Smooth muscle cell (in vitro differentiated cells): ENCODE measurements at regions not wholly inside any gene's neighbourhood (a gene's known extent, or its start where the extent isn't known, plus 50 kb on each side); places are given as distances from the start of the nearest gene placed in this dataset.

Experiments used
- DNase-seq: peaks from one replicate; lab custom pipeline; 2025; ENCODE audit not compliant: unreplicated experiment; lab: John Stamatoyannopoulos, UW
- H2AFZ ChIP-seq: fragments of 200-600 bp; sonication (generic); 2 replicates; pipeline ENCODE4 v1.6.0; 2016; ENCODE audit warnings: antibody characterized with exemption, low read depth, mild to moderate bottlenecking
- H3F3A ChIP-seq: fragments of 200-600 bp; sonication (generic); 2 replicates; pipeline ENCODE4 v1.6.0; 2017; ENCODE audit warnings: antibody characterized with exemption, low read depth
- H3K27ac ChIP-seq: fragments of 200-600 bp; sonication (generic); 2 replicates; pipeline ENCODE4 v1.5.1; 2016; ENCODE audit warnings: low read depth, mild to moderate bottlenecking
- H3K27me3 ChIP-seq: fragments of 200-600 bp; sonication (generic); 2 replicates; pipeline ENCODE4 v1.6.1; 2016; ENCODE audit warnings: low read depth, mild to moderate bottlenecking
- H3K36me3 ChIP-seq: fragments of 200-600 bp; sonication (generic); 2 replicates; pipeline ENCODE4 v1.5.1; 2016; ENCODE audit warnings: low read depth
- H3K4me1 ChIP-seq: fragments of 200-600 bp; sonication (generic); 2 replicates; pipeline ENCODE4 v1.5.1; 2016; ENCODE audit warnings: low read depth
- H3K4me2 ChIP-seq: fragments of 200-600 bp; sonication (generic); 2 replicates; pipeline ENCODE4 v1.6.0; 2016; ENCODE audit warnings: mild to moderate bottlenecking
- H3K4me3 ChIP-seq: fragments of 200-600 bp; sonication (generic); 2 replicates; pipeline ENCODE4 v1.5.1; 2016; ENCODE audit warnings: mild to moderate bottlenecking
- H3K79me2 ChIP-seq: fragments of 200-600 bp; sonication (generic); 2 replicates; pipeline ENCODE4 v1.6.0; 2016; ENCODE audit warnings: low read depth, mild to moderate bottlenecking
- H3K9ac ChIP-seq: fragments of 200-600 bp; sonication (generic); 2 replicates; pipeline ENCODE4 v1.6.0; 2016; ENCODE audit warnings: low read depth
- H3K9me3 ChIP-seq: fragments of 200-600 bp; sonication (generic); replicated peaks from 2 replicates; pipeline ENCODE4 v1.5.1; 2016; ENCODE audit warnings: low read depth
- H4K20me1 ChIP-seq: fragments of 200-600 bp; sonication (generic); 2 replicates; pipeline ENCODE4 v1.6.0; 2016; ENCODE audit warnings: low read depth
- WGBS: methylation state at CpG from one replicate; pipeline ENCODE4 v1.1.7; 2016; ENCODE audit warnings: low lambda C conversion rate; 5-methylcytosine and 5-hydroxymethylcytosine counted together
- TF ChIP-seq, protein P1 (sequence below): fragments of 200-600 bp; sonication (generic); IDR thresholded peaks from 2 replicates; pipeline ENCODE4 v1.5.1; 2017; ENCODE audit warnings: borderline replicate concordance, mild to moderate bottlenecking, antibody characterized with exemption; ENCODE audit not compliant: insufficient read depth, poor library complexity, severe bottlenecking

- 97% methylated on average over 1 of the region's 1 CpG for WGBS
- Histone ChIP-seq H3K27me3 (no peaks in the 10 kb centered on the region), H3K9ac (no peak overlapping the region), H3K36me3 (no peaks in the 10 kb centered on the region), H3K9me3 (no peaks in the 10 kb centered on the region), H3K4me2 (no peak overlapping the region), H3K4me1 (peaks cover 6% of the 10 kb centered on the region), H3K79me2 (no peaks in the 10 kb centered on the region), H3F3A (no peaks in the 10 kb centered on the region), H4K20me1 (no peaks in the 10 kb centered on the region), H3K4me3 (no peak overlapping the region), H3K27ac (no peak overlapping the region), H2AFZ (no peak overlapping the region)
- no peak for DNase-seq
- TF ChIP-seq, protein P1, sequence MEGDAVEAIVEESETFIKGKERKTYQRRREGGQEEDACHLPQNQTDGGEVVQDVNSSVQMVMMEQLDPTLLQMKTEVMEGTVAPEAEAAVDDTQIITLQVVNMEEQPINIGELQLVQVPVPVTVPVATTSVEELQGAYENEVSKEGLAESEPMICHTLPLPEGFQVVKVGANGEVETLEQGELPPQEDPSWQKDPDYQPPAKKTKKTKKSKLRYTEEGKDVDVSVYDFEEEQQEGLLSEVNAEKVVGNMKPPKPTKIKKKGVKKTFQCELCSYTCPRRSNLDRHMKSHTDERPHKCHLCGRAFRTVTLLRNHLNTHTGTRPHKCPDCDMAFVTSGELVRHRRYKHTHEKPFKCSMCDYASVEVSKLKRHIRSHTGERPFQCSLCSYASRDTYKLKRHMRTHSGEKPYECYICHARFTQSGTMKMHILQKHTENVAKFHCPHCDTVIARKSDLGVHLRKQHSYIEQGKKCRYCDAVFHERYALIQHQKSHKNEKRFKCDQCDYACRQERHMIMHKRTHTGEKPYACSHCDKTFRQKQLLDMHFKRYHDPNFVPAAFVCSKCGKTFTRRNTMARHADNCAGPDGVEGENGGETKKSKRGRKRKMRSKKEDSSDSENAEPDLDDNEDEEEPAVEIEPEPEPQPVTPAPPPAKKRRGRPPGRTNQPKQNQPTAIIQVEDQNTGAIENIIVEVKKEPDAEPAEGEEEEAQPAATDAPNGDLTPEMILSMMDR = no peak
Observed at GRCh38 chr6:91486200-91486599, 899.3 kb upstream of the MAP3K7 start.

DNA sequence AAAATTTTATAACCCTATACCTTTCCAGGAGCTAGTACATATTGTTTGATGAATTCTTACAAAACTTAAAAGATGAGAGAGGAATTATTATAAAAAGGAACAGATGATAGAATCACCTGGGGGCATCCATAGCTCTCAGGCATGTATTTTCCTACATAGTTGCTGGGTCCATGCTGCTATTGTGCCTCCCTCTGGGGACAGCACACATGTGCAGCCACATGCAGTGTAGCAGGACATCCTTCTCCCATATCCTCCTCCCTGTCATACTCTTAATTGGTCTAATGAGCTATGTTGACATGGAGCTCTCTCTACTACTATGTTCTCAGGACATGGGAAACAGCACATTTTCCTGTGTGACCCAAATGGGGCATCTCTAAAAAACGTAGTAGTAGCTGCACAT, 898.2 kb upstream of the MAP3K7 start:
- H4K20me1 ChIP-seq = no peaks in the 10 kb centered on the region
- H3K36me3 ChIP-seq = no peaks in the 10 kb centered on the region
- H3K79me2 ChIP-seq = no peaks in the 10 kb centered on the region
- no peak overlapping the region for H3K27ac ChIP-seq
- no peak overlapping the region for H3K4me3 ChIP-seq
- no peaks in the 10 kb centered on the region for H3F3A ChIP-seq
- no peak overlapping the region for H3K9ac ChIP-seq
- TF ChIP-seq, protein P1 = no peak
- no peaks in the 10 kb centered on the region for H3K4me1 ChIP-seq
- no peaks in the 10 kb centered on the region for H3K9me3 ChIP-seq
- H3K27me3 ChIP-seq = no peaks in the 10 kb centered on the region
- no peak overlapping the region for H3K4me2 ChIP-seq
- no peak overlapping the region for H2AFZ ChIP-seq
- DNase-seq = no peak
- 79% methylated on average over 1 of the region's 1 CpG for whole genome bisulfite sequencing

GRCh38 chr6:91483415-91484105, 896.7 kb upstream of the MAP3K7 start:
- H3K27ac ChIP-seq = no peak overlapping the region
- H4K20me1 ChIP-seq = no peaks in the 10 kb centered on the region
- H3K4me3 ChIP-seq = no peak overlapping the region
- WGBS = 86% methylated on average over 6 of the region's 6 CpGs
- H3F3A ChIP-seq = no peaks in the 10 kb centered on the region
- H3K4me2 ChIP-seq = peak overlapping the region; percentile 26
- no peaks in the 10 kb centered on the region for H3K36me3 ChIP-seq
- no peak overlapping the region for H3K9ac ChIP-seq
- H3K9me3 ChIP-seq = no peaks in the 10 kb centered on the region
- no peaks in the 10 kb centered on the region for H3K4me1 ChIP-seq
- TF ChIP-seq, protein P1 = no peak
- no peak for DNase-seq
- H2AFZ ChIP-seq = no peak overlapping the region
- H3K27me3 ChIP-seq = no peaks in the 10 kb centered on the region
- no peaks in the 10 kb centered on the region for H3K79me2 ChIP-seq

DNA sequence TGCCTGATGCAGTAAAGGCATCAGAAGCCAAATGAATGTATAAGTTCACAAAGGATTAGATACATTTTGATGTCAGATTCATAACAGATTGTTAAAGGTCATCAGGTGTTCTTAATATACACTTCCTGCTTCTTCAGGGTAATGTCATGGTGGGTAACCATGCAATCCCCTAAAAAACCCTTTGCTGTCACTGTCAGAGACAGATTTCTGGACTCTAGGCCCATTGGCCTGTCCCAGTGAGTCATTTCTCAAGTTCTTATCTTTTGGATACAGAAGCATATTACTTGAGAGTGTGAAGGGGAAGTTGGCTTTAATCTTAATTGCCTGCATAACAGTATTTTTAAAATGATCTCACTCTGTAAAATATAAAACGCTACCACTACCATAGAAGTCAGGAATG, 895.6 kb upstream of the MAP3K7 start:
- DNase-seq = no peak
- WGBS = 22% methylated on average over 1 of the region's 1 CpG
- no peaks in the 10 kb centered on the region for H3K36me3 ChIP-seq
- no peaks in the 10 kb centered on the region for H3K79me2 ChIP-seq
- no peaks in the 10 kb centered on the region for H3K9me3 ChIP-seq
- no peak overlapping the region for H2AFZ ChIP-seq
- no peaks in the 10 kb centered on the region for H3K27me3 ChIP-seq
- H3F3A ChIP-seq = no peaks in the 10 kb centered on the region
- H4K20me1 ChIP-seq = no peaks in the 10 kb centered on the region
- TF ChIP-seq, protein P1 = no peak
- H3K9ac ChIP-seq = no peak overlapping the region
- no peak overlapping the region for H3K4me2 ChIP-seq
- H3K4me3 ChIP-seq = no peak overlapping the region
- no peaks in the 10 kb centered on the region for H3K4me1 ChIP-seq
- no peak overlapping the region for H3K27ac ChIP-seq
